ENCODE measurements at regions not wholly inside any gene's neighbourhood (a gene's known extent, or its start where the extent isn't known, plus 50 kb on each side); places are given as distances from the start of the nearest gene placed in this dataset.
"Not testable (repeated sequence)": the region's sequence is repeated elsewhere in the genome, so short reads cannot be mapped to it uniquely, and the experiment has no call there.

GRCh38 chr11:33971530-33971929 is 79.7 kb upstream of the LMO2 start:
- not testable (repeated sequence) for DNase-seq (ENCODE audit: low spot score)

- DNase-seq (ENCODE audit: low spot score): peak; percentile 66
These were observed 79.1 kb upstream of the LMO2 start for GRCh38 chr11:33970984-33971466.

- no peak for DNase-seq (ENCODE audit: low spot score)
These were observed 75.6 kb upstream of the LMO2 start for GRCh38 chr11:33967451-33967850.

- DNase-seq (ENCODE audit: low spot score): no peak
These were observed 73.2 kb upstream of the LMO2 start for GRCh38 chr11:33965032-33965431.

GRCh38 chr11:33959855-33960400 is 68.1 kb upstream of the LMO2 start:
- DNase-seq (ENCODE audit: low spot score): no peak

DNA sequence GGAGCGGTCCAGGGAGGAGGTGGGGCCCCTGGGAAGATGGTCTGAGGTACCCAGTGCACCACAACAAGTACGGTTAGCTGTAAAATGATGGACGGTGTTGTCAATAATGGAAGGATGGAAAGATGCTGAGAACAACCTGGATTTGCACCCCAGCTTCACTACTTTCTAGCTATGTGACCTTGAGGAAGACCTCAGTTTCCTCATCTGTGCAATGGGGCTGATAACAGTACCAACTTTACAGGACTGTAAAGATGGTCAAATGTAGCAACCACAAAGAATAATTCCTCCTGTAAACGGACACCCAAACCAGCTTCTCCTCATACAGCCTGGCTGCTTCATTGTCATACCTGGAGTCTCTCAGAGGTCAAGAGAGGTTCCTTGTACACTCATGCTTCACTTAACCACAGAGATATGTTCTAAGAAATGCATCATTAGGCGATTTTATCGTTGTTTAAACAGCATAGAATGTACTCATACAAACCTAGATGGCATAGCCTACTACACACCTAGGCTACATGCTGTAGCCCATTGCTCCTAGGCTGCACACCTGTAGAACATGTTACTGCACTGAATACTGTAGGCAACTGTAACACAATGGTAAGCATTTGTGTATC is 65.5 kb upstream of the LMO2 start:
- no peak for DNase-seq (ENCODE audit: low spot score)

- DNase-seq (ENCODE audit: low spot score): no peak
These were observed 64.7 kb upstream of the LMO2 start for GRCh38 chr11:33956611-33957010.

DNA sequence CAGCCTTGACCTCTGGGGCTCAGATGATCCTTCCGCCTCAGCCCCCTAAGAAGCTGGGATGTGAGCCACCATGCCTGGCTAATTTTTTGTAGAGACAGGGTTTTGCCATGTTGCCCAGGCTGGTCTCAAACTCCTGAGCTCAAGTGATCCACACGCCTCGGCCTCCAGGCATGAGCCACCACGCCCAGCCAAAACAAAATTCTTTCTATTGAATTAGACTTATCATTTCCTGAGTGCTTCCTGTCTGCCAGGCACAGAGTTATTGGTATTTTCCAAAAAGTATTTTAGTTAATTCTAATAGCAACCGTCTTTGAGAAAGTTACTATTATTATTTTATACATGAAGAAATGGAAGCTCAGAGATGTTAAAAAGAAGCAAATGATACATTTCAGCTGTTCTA is 61.4 kb upstream of the LMO2 start:
- DNase-seq (ENCODE audit: low spot score): no peak

DNA sequence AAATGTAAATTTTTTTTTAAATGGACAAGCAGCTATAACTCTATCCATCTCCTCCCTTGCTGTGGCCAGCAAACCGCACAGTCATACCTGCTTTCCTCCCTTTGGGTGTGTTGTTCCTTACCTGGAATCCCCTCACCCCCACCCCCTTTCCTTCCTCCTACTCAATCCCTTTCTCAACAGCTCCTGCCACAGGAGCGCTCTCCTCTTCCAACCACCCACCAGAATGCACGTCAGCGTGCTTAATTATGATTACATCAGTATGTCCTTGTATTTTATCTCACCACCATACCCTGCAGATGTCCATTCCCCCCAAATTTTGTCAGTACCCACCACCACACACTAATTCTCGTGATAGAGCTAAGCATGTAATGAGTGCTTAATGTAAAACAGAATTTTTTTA is 60.9 kb upstream of the LMO2 start:
- no peak for DNase-seq (ENCODE audit: low spot score)

DNA sequence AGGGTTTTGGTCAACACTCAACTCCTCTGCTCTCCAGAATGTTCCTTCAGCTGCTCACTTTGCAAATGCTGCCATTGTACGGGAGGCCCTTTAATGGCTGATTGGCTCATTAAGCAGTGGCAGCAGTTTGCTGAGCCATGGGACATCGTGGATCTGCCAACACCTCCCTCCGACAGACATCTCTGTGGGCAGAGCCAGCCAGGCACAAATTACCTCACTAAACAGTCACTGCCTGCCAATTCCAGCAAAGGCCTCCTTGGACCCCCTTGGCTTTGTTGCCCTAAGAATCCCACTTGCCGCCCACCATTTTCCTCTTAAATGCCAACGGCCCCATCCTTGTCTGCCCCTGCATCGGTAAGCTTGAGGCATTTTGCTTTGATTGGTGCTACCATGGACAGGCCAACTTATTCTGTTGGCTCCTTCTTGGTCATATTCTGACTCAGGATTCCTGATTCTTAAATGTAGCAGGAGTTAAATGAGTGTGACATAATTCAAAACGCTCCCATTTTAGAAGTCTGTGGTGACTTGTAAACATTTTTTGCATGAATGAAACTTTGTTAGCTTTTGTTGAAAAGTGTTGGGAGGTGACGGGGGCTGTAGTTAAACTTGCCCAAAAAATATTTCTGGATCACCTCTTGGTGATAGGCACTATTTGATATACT is 57.5 kb upstream of the LMO2 start:
- DNase-seq (ENCODE audit: low spot score): no peak

DNA sequence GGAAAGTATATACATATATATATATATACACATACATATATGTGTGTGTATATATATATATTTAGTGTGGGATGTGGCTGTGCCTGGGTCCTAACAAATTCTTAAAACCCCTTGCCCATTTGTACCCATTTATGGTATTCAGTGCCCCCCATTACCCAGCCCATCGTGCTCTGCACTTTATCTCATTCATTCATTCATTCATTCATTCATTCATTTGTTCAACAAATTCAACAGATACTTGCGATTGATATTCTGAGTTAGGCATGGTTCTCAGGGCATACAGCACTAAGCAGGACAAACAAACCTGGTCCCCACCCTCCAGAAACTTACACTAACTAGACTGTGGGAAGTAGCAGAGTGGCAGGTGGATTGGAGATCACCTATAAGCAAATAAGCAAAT is 56.6 kb upstream of the LMO2 start:
- DNase-seq (ENCODE audit: low spot score): no peak

GRCh38 chr11:33947918-33948317 is 56.0 kb upstream of the LMO2 start:
- DNase-seq (ENCODE audit: low spot score): not testable (repeated sequence)

DNA sequence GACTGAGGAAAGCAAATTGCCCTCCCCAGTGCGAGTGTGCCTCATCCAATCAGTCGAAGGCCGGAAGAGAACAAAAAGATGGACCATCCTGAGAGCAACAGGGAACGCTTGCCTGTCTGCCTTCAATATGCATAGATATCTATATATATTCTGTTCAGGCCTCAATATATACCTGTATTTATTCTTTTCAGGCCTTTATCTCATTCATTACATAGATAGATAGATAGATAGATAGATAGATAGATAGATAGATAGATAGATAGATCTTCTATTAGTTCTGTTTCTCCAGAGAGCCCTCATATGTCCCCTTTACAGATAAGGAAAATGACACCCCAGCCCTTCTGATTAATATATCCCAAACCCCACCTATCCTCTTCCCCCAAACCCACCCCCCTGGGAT is 55.1 kb upstream of the LMO2 start:
- DNase-seq (ENCODE audit: low spot score): no peak

DNA sequence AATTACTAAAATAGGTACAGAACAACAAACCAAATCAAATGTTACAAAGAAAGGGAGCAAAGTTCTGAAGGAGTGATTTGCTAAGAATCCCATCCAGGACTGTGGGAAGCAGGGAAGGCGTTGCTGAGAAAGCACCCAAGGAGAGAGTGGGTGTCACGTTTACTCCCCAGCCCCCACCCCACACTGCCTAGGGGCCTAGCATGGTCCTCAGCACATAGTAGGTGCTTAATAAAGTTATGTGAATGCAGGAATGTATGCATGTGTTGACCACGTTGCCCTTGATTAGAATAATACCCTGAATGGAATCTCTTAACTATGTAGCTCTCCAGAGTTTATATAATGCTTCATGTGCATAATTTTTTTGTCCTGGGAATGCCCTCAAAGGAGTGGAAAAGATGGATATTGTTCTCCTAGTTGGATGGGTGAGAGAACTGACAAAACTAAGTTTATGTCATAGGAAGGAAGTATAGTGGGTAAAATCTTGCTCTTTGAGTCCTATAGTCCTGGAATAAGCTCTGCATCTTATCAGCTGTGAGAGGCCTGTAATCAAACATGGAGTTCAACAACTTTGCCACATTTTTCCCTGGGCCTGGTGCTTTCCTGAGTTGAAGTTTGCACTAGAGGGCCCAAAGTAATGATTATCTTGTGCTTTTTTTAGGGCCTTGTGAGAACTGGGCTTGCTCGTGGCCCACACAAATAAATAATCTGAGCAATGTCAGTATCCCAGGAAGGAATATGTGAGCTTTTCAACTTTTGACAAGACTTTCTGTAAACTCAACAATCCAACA is 53.8 kb upstream of the LMO2 start:
- DNase-seq (ENCODE audit: low spot score): no peak

DNA sequence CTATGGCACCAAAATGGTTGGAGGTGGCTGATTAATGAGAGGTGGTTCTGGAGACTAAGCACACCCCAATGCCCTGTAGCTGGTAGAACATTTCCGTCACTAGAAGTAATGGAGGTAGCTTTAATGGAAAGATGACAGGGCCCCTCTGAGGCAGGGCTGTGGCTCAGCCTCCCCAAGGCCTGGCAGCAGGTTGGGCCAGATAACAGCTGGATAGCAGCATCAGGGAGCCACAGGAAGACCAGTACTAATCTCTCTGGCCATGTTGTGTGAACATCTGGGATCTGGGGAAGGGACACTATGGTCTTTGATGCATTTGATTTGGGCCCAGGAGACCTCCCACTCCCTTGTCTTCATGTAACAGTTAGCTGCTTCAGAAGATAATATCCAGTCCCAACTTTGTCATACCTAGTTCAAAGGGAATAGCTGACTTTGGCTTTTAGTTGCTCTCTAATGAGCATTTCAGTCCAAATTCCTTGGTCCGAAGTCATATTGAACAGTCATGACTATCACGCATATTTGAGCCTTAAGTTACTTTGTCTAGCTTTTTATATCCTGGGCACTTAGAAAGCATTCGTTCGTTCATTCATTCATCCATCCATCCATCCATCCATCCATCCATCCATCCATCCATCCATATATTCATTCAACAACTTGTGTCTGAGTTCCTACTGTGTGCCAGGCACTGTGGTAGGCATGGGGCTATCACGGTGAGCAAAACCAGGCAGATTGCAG is 53.0 kb upstream of the LMO2 start:
- DNase-seq (ENCODE audit: low spot score): no peak

DNA sequence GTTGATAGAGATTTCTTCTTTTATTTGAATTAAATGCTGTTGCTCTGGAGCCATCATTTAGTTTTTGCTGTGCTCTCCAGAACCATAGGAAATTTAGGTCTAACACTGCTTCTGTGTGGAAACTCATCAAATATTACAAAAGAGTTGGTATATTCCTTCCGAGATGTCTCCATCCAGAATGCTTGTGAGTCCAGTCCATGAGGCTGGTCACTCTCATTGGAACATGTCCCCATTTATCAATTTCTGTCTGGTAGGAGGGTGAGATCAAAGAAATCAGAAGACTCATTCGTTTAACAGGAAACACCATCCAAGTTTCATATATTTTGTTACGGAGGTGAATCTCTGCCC is 52.4 kb upstream of the LMO2 start:
- DNase-seq (ENCODE audit: low spot score): no peak

DNA sequence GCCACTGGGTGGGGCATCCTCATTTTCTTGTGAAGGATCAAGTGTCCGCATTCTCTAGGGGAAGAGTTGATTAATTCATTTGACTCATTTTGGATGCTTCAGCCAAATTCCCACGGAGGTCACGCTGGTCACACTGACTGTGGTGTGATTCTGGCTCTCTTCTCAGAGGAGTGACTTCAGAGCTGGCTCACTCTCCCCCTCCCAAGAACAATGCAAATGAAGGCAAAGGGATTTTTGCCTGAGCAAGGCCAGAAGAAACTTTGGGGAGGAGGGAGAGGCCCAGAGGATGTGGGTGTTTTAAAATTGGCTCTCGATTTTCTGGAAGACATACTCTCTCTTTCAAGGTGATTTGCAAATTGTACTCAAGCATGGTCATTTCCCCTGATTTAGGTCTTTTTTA is 51.1 kb upstream of the LMO2 start:
- DNase-seq (ENCODE audit: low spot score): peak; percentile 9

GRCh38 chr11:33941637-33942160 is 49.8 kb upstream of the LMO2 start:
- DNase-seq (ENCODE audit: low spot score): no peak
